ENCODE measurements at regions not wholly inside any gene's neighbourhood (a gene's known extent, or its start where the extent isn't known, plus 50 kb on each side); places are given as distances from the start of the nearest gene placed in this dataset.

GRCh38 chr2:198322275-198322674 is 517.9 kb downstream of the PLCL1 start:
- Mint-ChIP-seq H3K4me1 (peaks cover 26% of the 10 kb centered on the region), H3K27ac (no peak overlapping the region), H3K4me3 (no peak overlapping the region), H3K36me3 (no peaks in the 10 kb centered on the region), H3K9me3 (no peaks in the 10 kb centered on the region), H3K27me3 (ENCODE audit: low read depth) (no peaks in the 10 kb centered on the region)
- ATAC-seq = peak; percentile 90
- ChIA-PET POLR2A (no interaction called here), CTCF (interaction anchor here (0.6 kb wide), 1 partner anchor 414 kb away, joined by 3 read pairs; no protein-coding TSS in a partner anchor)
- DNase-seq (ENCODE audit: low spot score) = peak; percentile 50
- TF ChIP-seq CTCF (IDR thresholded peaks at IDR 0.05) (peak; percentile 23; the same call in 1 of the 2 replicates), CREM (CRISPR knock-in tag; IDR thresholded peaks at IDR 0.05) (no peak), OVOL2 (CRISPR knock-in tag; IDR thresholded peaks at IDR 0.05; ENCODE audit: borderline replicate concordance) (no peak)

DNA sequence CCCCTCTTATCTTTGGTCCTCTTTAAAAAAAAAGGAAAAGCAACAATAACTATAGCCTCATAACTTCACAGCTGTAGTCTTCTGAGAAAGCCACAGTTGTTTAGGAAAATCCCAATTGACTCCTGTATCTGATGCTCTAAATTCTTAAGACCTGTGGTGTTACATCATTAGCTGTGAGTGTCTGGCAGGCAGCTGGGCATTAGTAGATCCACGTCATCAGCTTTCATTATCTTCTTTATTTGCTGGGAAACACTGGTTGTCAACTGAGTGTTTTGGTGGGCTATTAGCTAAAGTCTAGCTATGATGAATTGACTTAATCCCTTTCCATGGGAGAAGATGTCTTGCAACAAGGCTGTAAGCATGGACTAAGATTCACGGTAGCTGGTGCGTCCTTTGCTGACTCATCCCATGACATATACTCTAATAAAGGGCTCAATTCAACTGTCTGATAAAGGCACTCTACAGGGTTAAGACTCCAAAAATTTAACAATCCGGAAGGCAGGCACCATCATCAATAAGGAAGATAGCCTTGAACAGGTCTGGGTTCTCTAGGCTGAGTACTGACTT is 517.2 kb downstream of the PLCL1 start:
- Mint-ChIP-seq H3K36me3 (no peaks in the 10 kb centered on the region), H3K4me3 (no peak overlapping the region), H3K27ac (no peak overlapping the region), H3K27me3 (ENCODE audit: low read depth) (no peaks in the 10 kb centered on the region), H3K9me3 (no peaks in the 10 kb centered on the region), H3K4me1 (peaks cover 32% of the 10 kb centered on the region)
- ChIA-PET CTCF (interaction anchor here (0.6 to 2.7 kb wide), 4 partner anchors 12 to 1150 kb away, joined by 3 to 14 read pairs (median 4); no protein-coding TSS in a partner anchor), POLR2A (no interaction called here)
- TF ChIP-seq ZNF232 (CRISPR knock-in tag; IDR thresholded peaks at IDR 0.05) (no peak), E2F5 (CRISPR knock-in tag; IDR thresholded peaks at IDR 0.05) (no peak), NFATC4 (CRISPR knock-in tag; IDR thresholded peaks at IDR 0.05) (no peak), SP1 (CRISPR knock-in tag; conservative IDR thresholded peaks at IDR 0.05) (no peak), ESRRA (CRISPR knock-in tag; IDR thresholded peaks at IDR 0.05; ENCODE audit: borderline replicate concordance) (no peak), ZNF416 (CRISPR knock-in tag; IDR thresholded peaks at IDR 0.05) (no peak), FOXP1 (CRISPR knock-in tag; IDR thresholded peaks at IDR 0.05; ENCODE audit: borderline replicate concordance) (no peak), FOXP4 (CRISPR knock-in tag; IDR thresholded peaks at IDR 0.05) (no peak), NR1H2 (CRISPR knock-in tag; IDR thresholded peaks at IDR 0.05) (no peak), ATF2 (CRISPR knock-in tag; IDR thresholded peaks at IDR 0.05; ENCODE audit: borderline replicate concordance, low read depth) (no peak)
- TF ChIP-seq, protein P1, sequence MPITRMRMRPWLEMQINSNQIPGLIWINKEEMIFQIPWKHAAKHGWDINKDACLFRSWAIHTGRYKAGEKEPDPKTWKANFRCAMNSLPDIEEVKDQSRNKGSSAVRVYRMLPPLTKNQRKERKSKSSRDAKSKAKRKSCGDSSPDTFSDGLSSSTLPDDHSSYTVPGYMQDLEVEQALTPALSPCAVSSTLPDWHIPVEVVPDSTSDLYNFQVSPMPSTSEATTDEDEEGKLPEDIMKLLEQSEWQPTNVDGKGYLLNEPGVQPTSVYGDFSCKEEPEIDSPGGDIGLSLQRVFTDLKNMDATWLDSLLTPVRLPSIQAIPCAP (CRISPR knock-in tag; IDR thresholded peaks at IDR 0.05) = no peak
- no peak for ATAC-seq
- no peak for DNase-seq (ENCODE audit: low spot score)

GRCh38 chr2:198316852-198317396 is 512.5 kb downstream of the PLCL1 start:
- DNase-seq (ENCODE audit: low spot score) (no peak), ATAC-seq (peak; percentile 55)
- ChIA-PET POLR2A (interaction anchor here (0.7 kb wide), 1 partner anchor 1278 kb away, joined by 4 read pairs; no protein-coding TSS in a partner anchor), CTCF (interaction anchor here (0.5 to 2.1 kb wide), 5 partner anchors 12 to 1265 kb away, joined by 3 to 7 read pairs (median 3); no protein-coding TSS in a partner anchor)
- TF ChIP-seq SMAD4 (CRISPR knock-in tag; IDR thresholded peaks at IDR 0.05) (no peak), ZNF317 (CRISPR knock-in tag; IDR thresholded peaks at IDR 0.05; ENCODE audit: borderline replicate concordance, low read depth) (no peak), NR2C2 (CRISPR knock-in tag; IDR thresholded peaks at IDR 0.05) (no peak)
- peaks cover 45% of the 10 kb centered on the region for H3K4me1 Mint-ChIP-seq
- no peaks in the 10 kb centered on the region for H3K9me3 Mint-ChIP-seq
- H3K27ac Mint-ChIP-seq = peak overlapping the region; percentile 12; the same call in 1 of the 2 replicates
- H3K4me3 Mint-ChIP-seq = no peak overlapping the region
- no peaks in the 10 kb centered on the region for H3K36me3 Mint-ChIP-seq
- H3K27me3 Mint-ChIP-seq (ENCODE audit: low read depth) = no peaks in the 10 kb centered on the region

All from WTC11 (cell line).